ENCODE measurements at regions not wholly inside any gene's neighbourhood (a gene's known extent, or its start where the extent isn't known, plus 50 kb on each side); places are given as distances from the start of the nearest gene placed in this dataset.
A peak's percentile ranks its signal among the peaks of the same experiment; 100 is the strongest.
"Not testable (repeated sequence)": the region's sequence is repeated elsewhere in the genome, so short reads cannot be mapped to it uniquely, and the experiment has no call there.

GRCh38 chr7:140283472-140283871 lies 106.7 kb upstream of the KDM7A start:
- DNase-seq (ENCODE audit: low spot score) = no peak

- DNase-seq (ENCODE audit: low spot score) = no peak
These were observed 105.2 kb upstream of the KDM7A start for GRCh38 chr7:140281960-140282359.

- DNase-seq (ENCODE audit: low spot score) = no peak
These were observed 104.5 kb upstream of the KDM7A start for GRCh38 chr7:140281255-140281654.

GRCh38 chr7:140276001-140276400 lies 99.2 kb upstream of the KDM7A start:
- DNase-seq (ENCODE audit: low spot score) = no peak

GRCh38 chr7:140275069-140275965 lies 98.5 kb upstream of the KDM7A start:
- DNase-seq (ENCODE audit: low spot score) = peak; percentile 43

- DNase-seq (ENCODE audit: low spot score) = no peak
These were observed 96.6 kb upstream of the KDM7A start for GRCh38 chr7:140273417-140273816.

- not testable (repeated sequence) for DNase-seq (ENCODE audit: low spot score)
These were observed 94.8 kb upstream of the KDM7A start for GRCh38 chr7:140271643-140271968.

- no peak for DNase-seq (ENCODE audit: low spot score)
These were observed 92.3 kb upstream of the KDM7A start for GRCh38 chr7:140269004-140269638.

- no peak for DNase-seq (ENCODE audit: low spot score)
These were observed 90.8 kb upstream of the KDM7A start for GRCh38 chr7:140267381-140268226.

GRCh38 chr7:140263277-140263676 lies 86.5 kb upstream of the KDM7A start:
- DNase-seq (ENCODE audit: low spot score) = no peak

- DNase-seq (ENCODE audit: low spot score) = no peak
These were observed 85.6 kb upstream of the KDM7A start for GRCh38 chr7:140262242-140262903.

- DNase-seq (ENCODE audit: low spot score) = no peak
These were observed 84.7 kb upstream of the KDM7A start for GRCh38 chr7:140261522-140261921.

GRCh38 chr7:140261105-140261486 lies 84.3 kb upstream of the KDM7A start:
- DNase-seq (ENCODE audit: low spot score) = no peak

GRCh38 chr7:140260352-140261104 lies 83.7 kb upstream of the KDM7A start:
- DNase-seq (ENCODE audit: low spot score) = no peak

- not testable (repeated sequence) for DNase-seq (ENCODE audit: low spot score)
These were observed 80.5 kb upstream of the KDM7A start for GRCh38 chr7:140257278-140257677.

GRCh38 chr7:140254976-140255375 lies 78.2 kb upstream of the KDM7A start:
- not testable (repeated sequence) for DNase-seq (ENCODE audit: low spot score)

GRCh38 chr7:140249036-140249806 lies 72.4 kb upstream of the KDM7A start:
- DNase-seq (ENCODE audit: low spot score) = no peak

GRCh38 chr7:140247559-140247958 lies 70.8 kb upstream of the KDM7A start:
- DNase-seq (ENCODE audit: low spot score) = no peak

GRCh38 chr7:140245611-140246105 lies 68.9 kb upstream of the KDM7A start:
- no peak for DNase-seq (ENCODE audit: low spot score)

All from GM03348 (cell line).